Colonic mucosa (tissue), 4 donors: ENCODE measurements at regions not wholly inside any gene's neighbourhood (a gene's known extent, or its start where the extent isn't known, plus 50 kb on each side); places are given as distances from the start of the nearest gene placed in this dataset.

Experiments
- DNase-seq: peaks from one replicate; pipeline ENCODE4 v3.0.0-alpha.2; 2020
- H3K27ac ChIP-seq: fragments of 200-600 bp; one replicate; pipeline ENCODE4 v1.8.0; 2021
- H3K27me3 ChIP-seq: fragments of 200-600 bp; one replicate; pipeline ENCODE4 v1.8.0; 2021
- H3K36me3 ChIP-seq: fragments of 200-600 bp; one replicate; pipeline ENCODE4 v1.8.0; 2021
- H3K4me1 ChIP-seq: fragments of 200-600 bp; one replicate; pipeline ENCODE4 v1.8.0; 2021; ENCODE audit warnings: mild to moderate bottlenecking
- H3K4me3 ChIP-seq: fragments of 200-600 bp; one replicate; pipeline ENCODE4 v1.8.0; 2021
- H3K9ac ChIP-seq, 2 donors: one replicate each; pipeline ENCODE4 v1.7.0; 2013; ENCODE audit warnings: control low read depth in 2 of 2, low read depth in 2 of 2, low read length in 2 of 2
- H3K9me3 ChIP-seq: fragments of 200-600 bp; one replicate; pipeline ENCODE4 v1.8.0; 2021
- CTCF ChIP-seq: fragments of 200-600 bp; IDR thresholded peaks from one replicate; pipeline ENCODE4 v1.8.0; 2022; ENCODE audit warnings: antibody characterized with exemption, mild to moderate bottlenecking
- intact Hi-C: fragments of 100-400 bp; cut with DNase I; formaldehyde crosslinking; loops from one replicate; pipeline ENCODE4 v1.14.1; 2022
- donor health status: healthy.
- donor health status: DM: no; HTN: no; CAD: no.
- donor health status: DM: no; HTN: no; CAD: no.

DNA sequence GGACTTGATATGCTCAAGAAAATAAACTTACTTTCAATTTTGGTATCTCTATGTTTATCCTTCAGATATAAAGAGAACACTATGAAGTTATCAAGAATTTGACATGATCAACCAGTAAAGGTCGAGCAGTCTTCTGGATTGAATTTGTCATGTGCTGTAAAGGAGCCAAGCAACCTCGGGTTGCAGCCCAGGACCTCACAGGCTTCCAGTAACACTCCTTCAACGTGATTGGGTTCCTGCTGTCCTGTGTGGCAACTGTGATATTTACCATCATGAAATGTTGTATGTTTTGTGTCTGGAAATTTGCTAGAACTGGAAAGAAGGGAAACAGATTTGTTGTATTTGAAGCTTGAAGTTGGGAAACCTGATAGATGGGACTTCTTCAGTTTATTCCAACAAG, 52.0 kb upstream of the UGT2B7 start:
- TF ChIP-seq CTCF, result no peak
- Histone ChIP-seq H3K9ac (no peak overlapping the region), H3K27ac (no peak overlapping the region), H3K4me1 (no peaks in the 10 kb centered on the region), H3K9me3 (no peaks in the 10 kb centered on the region), H3K4me3 (no peak overlapping the region), H3K27me3 (no peaks in the 10 kb centered on the region), H3K36me3 (no peaks in the 10 kb centered on the region)
- intact Hi-C loops, result no loop called here
- no peak for DNase-seq
